HEK293T (cell line): ENCODE measurements at regions not wholly inside any gene's neighbourhood (a gene's known extent, or its start where the extent isn't known, plus 50 kb on each side); places are given as distances from the start of the nearest gene placed in this dataset.

Source experiments
- CTCF ChIA-PET: fragments of 350-600 bp; formaldehyde crosslinking; extraction: SDS; loops from one replicate; lab custom pipeline; 2021; ENCODE audit warnings: antibody characterized with exemption, inconsistent platforms; lab: Yijun Ruan, JAX
- POLR2A ChIA-PET: fragments of 350-600 bp; formaldehyde crosslinking; extraction: SDS; loops from one replicate; lab custom pipeline; 2020; ENCODE audit warnings: antibody characterized with exemption, inconsistent platforms; lab: Yijun Ruan, JAX
- DNase-seq: peaks from one replicate; pipeline ENCODE4 v3.0.0; 2012; ENCODE audit warnings: mixed read lengths; ENCODE audit errors: extremely low spot score
- ARNT ChIP-seq: fragments of 450-650 bp; IDR thresholded peaks from 2 replicates; pipeline ENCODE4 v1.6.1; 2017; ENCODE audit warnings: mild to moderate bottlenecking
- BHLHE40 ChIP-seq: fragments of 450-650 bp; IDR thresholded peaks from 2 replicates; pipeline ENCODE4 v1.6.1; 2016; ENCODE audit warnings: mild to moderate bottlenecking, moderate library complexity, borderline replicate concordance
- CTBP1 ChIP-seq: fragments of 450-650 bp; IDR thresholded peaks from 2 replicates; pipeline ENCODE4 v1.6.1; 2016; ENCODE audit warnings: borderline replicate concordance
- ELF4 ChIP-seq: fragments of 450-650 bp; IDR thresholded peaks from 2 replicates; pipeline ENCODE4 v1.6.1; 2017; ENCODE audit warnings: antibody characterized with exemption
- FOXA1 ChIP-seq: fragments of 450-650 bp; IDR thresholded peaks from 2 replicates; pipeline ENCODE4 v1.6.1; 2016; ENCODE audit warnings: mild to moderate bottlenecking
- FOXK2 ChIP-seq: fragments of 450-650 bp; IDR thresholded peaks from 2 replicates; pipeline ENCODE4 v1.6.1; 2016; ENCODE audit warnings: mild to moderate bottlenecking
- FOXM1 ChIP-seq: fragments of 450-650 bp; IDR thresholded peaks from 2 replicates; pipeline ENCODE4 v1.6.1; 2017; ENCODE audit warnings: mild to moderate bottlenecking, borderline replicate concordance
- HDGF ChIP-seq: fragments of 450-650 bp; IDR thresholded peaks from 2 replicates; pipeline ENCODE4 v1.6.1; 2017; ENCODE audit warnings: antibody characterized with exemption, borderline replicate concordance
- L3MBTL2 ChIP-seq: fragments of 450-650 bp; conservative IDR thresholded peaks from 2 replicates; pipeline ENCODE4 v1.6.1; 2016; ENCODE audit warnings: mild to moderate bottlenecking
- LEF1 ChIP-seq: fragments of 450-650 bp; IDR thresholded peaks from 2 replicates; pipeline ENCODE4 v1.6.1; 2017; ENCODE audit warnings: mild to moderate bottlenecking, borderline replicate concordance
- NFRKB ChIP-seq: fragments of 450-650 bp; IDR thresholded peaks from 2 replicates; pipeline ENCODE4 v1.6.1; 2016; ENCODE audit warnings: mild to moderate bottlenecking, moderate library complexity
- SP1 ChIP-seq: fragments of 450-650 bp; IDR thresholded peaks from 2 replicates; pipeline ENCODE4 v1.6.1; 2017
- SUZ12 ChIP-seq: fragments of 450-650 bp; IDR thresholded peaks from 2 replicates; pipeline ENCODE4 v1.6.1; 2016; ENCODE audit warnings: mild to moderate bottlenecking
- TARDBP ChIP-seq: fragments of 450-650 bp; IDR thresholded peaks from 2 replicates; pipeline ENCODE4 v1.6.1; 2016
- ZNF384 ChIP-seq: fragments of 450-650 bp; IDR thresholded peaks from 2 replicates; pipeline ENCODE4 v1.6.1; 2016
- TF ChIP-seq, protein P1 (sequence below): fragments of 450-650 bp; IDR thresholded peaks from 2 replicates; pipeline ENCODE4 v1.6.1; 2016

GRCh38 chr4:38356686-38357085 is 307.3 kb upstream of the KLF3 start:
- ChIA-PET POLR2A (no interaction called here), CTCF (no interaction called here)
- DNase-seq = no peak
- TF ChIP-seq ARNT (no peak), FOXA1 (no peak), NFRKB (no peak), TARDBP (no peak), FOXM1 (no peak), LEF1 (no peak), CTBP1 (no peak), SUZ12 (no peak), HDGF (no peak), FOXK2 (no peak), BHLHE40 (no peak), SP1 (no peak), ZNF384 (no peak), L3MBTL2 (no peak), ELF4 (no peak)
- TF ChIP-seq, protein P1, sequence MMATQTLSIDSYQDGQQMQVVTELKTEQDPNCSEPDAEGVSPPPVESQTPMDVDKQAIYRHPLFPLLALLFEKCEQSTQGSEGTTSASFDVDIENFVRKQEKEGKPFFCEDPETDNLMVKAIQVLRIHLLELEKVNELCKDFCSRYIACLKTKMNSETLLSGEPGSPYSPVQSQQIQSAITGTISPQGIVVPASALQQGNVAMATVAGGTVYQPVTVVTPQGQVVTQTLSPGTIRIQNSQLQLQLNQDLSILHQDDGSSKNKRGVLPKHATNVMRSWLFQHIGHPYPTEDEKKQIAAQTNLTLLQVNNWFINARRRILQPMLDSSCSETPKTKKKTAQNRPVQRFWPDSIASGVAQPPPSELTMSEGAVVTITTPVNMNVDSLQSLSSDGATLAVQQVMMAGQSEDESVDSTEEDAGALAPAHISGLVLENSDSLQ = no peak

- DNase-seq = no peak
- ChIA-PET CTCF (no interaction called here), POLR2A (no interaction called here)
- TF ChIP-seq L3MBTL2 (no peak), SP1 (no peak), FOXK2 (no peak), HDGF (no peak), CTBP1 (no peak), ARNT (no peak), ELF4 (no peak), TARDBP (no peak), SUZ12 (no peak), BHLHE40 (no peak), FOXA1 (no peak), FOXM1 (no peak), NFRKB (no peak), LEF1 (no peak), ZNF384 (no peak)
- TF ChIP-seq, protein P1 = no peak
Measured at GRCh38 chr4:38357546-38357945, 306.5 kb upstream of the KLF3 start.

- CTCF ChIA-PET = no interaction called here
- no peak for TF ChIP-seq CTBP1
- TF ChIP-seq ELF4 = no peak
- TF ChIP-seq SUZ12 = no peak
- no peak for TF ChIP-seq FOXK2
- no peak for TF ChIP-seq NFRKB
- TF ChIP-seq ZNF384 = no peak
- TF ChIP-seq FOXM1 = no peak
- no peak for TF ChIP-seq ARNT
- no peak for TF ChIP-seq LEF1
- TF ChIP-seq HDGF = no peak
- no peak for DNase-seq
- POLR2A ChIA-PET = no interaction called here
Measured at GRCh38 chr4:38359113-38359512, 304.9 kb upstream of the KLF3 start.

GRCh38 chr4:38360201-38360600 is 303.8 kb upstream of the KLF3 start:
- TF ChIP-seq FOXA1 (no peak), HDGF (no peak), NFRKB (no peak), LEF1 (no peak), SP1 (no peak), ARNT (no peak), L3MBTL2 (no peak), BHLHE40 (no peak), ELF4 (no peak), SUZ12 (no peak), FOXK2 (no peak), ZNF384 (no peak), TARDBP (no peak), FOXM1 (no peak)
- TF ChIP-seq, protein P1 = no peak
- DNase-seq = no peak
- ChIA-PET POLR2A (no interaction called here), CTCF (interaction anchor here (0.6 kb wide), 1 partner anchor 294 kb away, joined by 4 read pairs; no protein-coding TSS in a partner anchor)

- CTCF ChIA-PET = no interaction called here
- no peak for DNase-seq
- no peak for TF ChIP-seq LEF1
- no peak for TF ChIP-seq NFRKB
- no peak for TF ChIP-seq TARDBP
- POLR2A ChIA-PET = no interaction called here
Measured at GRCh38 chr4:38364383-38364963, 299.5 kb upstream of the KLF3 start.

- TF ChIP-seq HDGF (no peak), NFRKB (no peak), CTBP1 (no peak), TARDBP (no peak)
- TF ChIP-seq, protein P1 = no peak
- no peak for DNase-seq
- CTCF ChIA-PET = no interaction called here
- POLR2A ChIA-PET = no interaction called here
Measured at GRCh38 chr4:38365261-38365660, 298.7 kb upstream of the KLF3 start.
